ACC112 (cell line): ENCODE measurements at regions not wholly inside any gene's neighbourhood (a gene's known extent, or its start where the extent isn't known, plus 50 kb on each side); places are given as distances from the start of the nearest gene placed in this dataset.

Experiments
- H2AFZ ChIP-seq: fragments of 200-600 bp; sonication (generic); one replicate; pipeline ENCODE4 v1.6.0; 2017; ENCODE audit warnings: antibody characterized with exemption, low read length; ENCODE audit not compliant: unreplicated experiment
- H3K27ac ChIP-seq: fragments of 200-600 bp; sonication (generic); 2 replicates; pipeline ENCODE4 v1.5.1; 2014; ENCODE audit warnings: low read depth, mild to moderate bottlenecking, antibody characterized with exemption, low read length, moderate library complexity
- H3K27me3 ChIP-seq: fragments of 200-600 bp; sonication (generic); 2 replicates; pipeline ENCODE4 v1.6.1; 2014; ENCODE audit warnings: mild to moderate bottlenecking, antibody characterized with exemption, low read length, moderate library complexity, mixed read lengths; ENCODE audit not compliant: insufficient read depth
- H3K36me3 ChIP-seq: fragments of 200-600 bp; sonication (generic); 2 replicates; pipeline ENCODE4 v1.6.1; 2016; ENCODE audit warnings: mild to moderate bottlenecking, antibody characterized with exemption, low read length, moderate library complexity, mixed read lengths; ENCODE audit not compliant: insufficient read depth
- H3K4me1 ChIP-seq: fragments of 200-600 bp; sonication (generic); one replicate; pipeline ENCODE4 v1.6.1; 2016; ENCODE audit warnings: low read length, mixed read lengths; ENCODE audit not compliant: insufficient read depth, unreplicated experiment, control insufficient read depth
- H3K4me3 ChIP-seq: fragments of 200-600 bp; sonication (generic); 2 replicates; pipeline ENCODE4 v1.5.1; 2014; ENCODE audit warnings: mild to moderate bottlenecking, low read depth, low read length
- H3K79me2 ChIP-seq: fragments of 200-600 bp; sonication (generic); one replicate; pipeline ENCODE4 v1.6.0; 2016; ENCODE audit warnings: low read length; ENCODE audit not compliant: control insufficient read depth, unreplicated experiment, insufficient read depth

GRCh38 chr13:87287721-87288120, 383.4 kb upstream of the SLITRK5 start:
- Histone ChIP-seq H3K79me2 (no peaks in the 10 kb centered on the region), H3K27me3 (no peaks in the 10 kb centered on the region), H2AFZ (no peak overlapping the region), H3K27ac (no peak overlapping the region), H3K4me1 (no peaks in the 10 kb centered on the region), H3K36me3 (no peaks in the 10 kb centered on the region), H3K4me3 (no peak overlapping the region)

GRCh38 chr13:87295636-87296035, 375.5 kb upstream of the SLITRK5 start:
- Histone ChIP-seq H3K79me2 (no peaks in the 10 kb centered on the region), H3K4me3 (no peak overlapping the region), H2AFZ (no peak overlapping the region), H3K27me3 (no peaks in the 10 kb centered on the region), H3K27ac (no peak overlapping the region), H3K4me1 (no peaks in the 10 kb centered on the region), H3K36me3 (no peaks in the 10 kb centered on the region)

GRCh38 chr13:87302034-87302433, 369.1 kb upstream of the SLITRK5 start:
- H3K4me3 ChIP-seq, result no peak overlapping the region
- H3K4me1 ChIP-seq, result no peaks in the 10 kb centered on the region
- no peak overlapping the region for H3K27ac ChIP-seq
- H3K27me3 ChIP-seq, result no peaks in the 10 kb centered on the region
- H3K79me2 ChIP-seq, result no peaks in the 10 kb centered on the region
- H3K36me3 ChIP-seq, result no peaks in the 10 kb centered on the region
- H2AFZ ChIP-seq, result no peak overlapping the region

- no peaks in the 10 kb centered on the region for H3K27me3 ChIP-seq
- no peaks in the 10 kb centered on the region for H3K79me2 ChIP-seq
- no peaks in the 10 kb centered on the region for H3K4me1 ChIP-seq
- no peak overlapping the region for H3K27ac ChIP-seq
- no peak overlapping the region for H2AFZ ChIP-seq
- no peaks in the 10 kb centered on the region for H3K36me3 ChIP-seq
- H3K4me3 ChIP-seq, result no peak overlapping the region
Observed at GRCh38 chr13:87302931-87303330, 368.2 kb upstream of the SLITRK5 start.

- no peaks in the 10 kb centered on the region for H3K79me2 ChIP-seq
- H3K27me3 ChIP-seq, result no peaks in the 10 kb centered on the region
- H3K36me3 ChIP-seq, result no peaks in the 10 kb centered on the region
- H3K27ac ChIP-seq, result no peak overlapping the region
- H3K4me3 ChIP-seq, result no peak overlapping the region
- no peaks in the 10 kb centered on the region for H3K4me1 ChIP-seq
- H2AFZ ChIP-seq, result no peak overlapping the region
Observed at GRCh38 chr13:87311165-87311564, 360.0 kb upstream of the SLITRK5 start.

GRCh38 chr13:87314822-87315221, 356.3 kb upstream of the SLITRK5 start:
- Histone ChIP-seq H3K36me3 (no peaks in the 10 kb centered on the region), H3K27ac (no peak overlapping the region), H2AFZ (no peak overlapping the region), H3K4me1 (no peaks in the 10 kb centered on the region), H3K27me3 (no peaks in the 10 kb centered on the region), H3K79me2 (no peaks in the 10 kb centered on the region), H3K4me3 (no peak overlapping the region)

GRCh38 chr13:87322386-87322785, 348.8 kb upstream of the SLITRK5 start:
- no peak overlapping the region for H3K4me3 ChIP-seq
- no peaks in the 10 kb centered on the region for H3K79me2 ChIP-seq
- no peaks in the 10 kb centered on the region for H3K27me3 ChIP-seq
- H2AFZ ChIP-seq, result no peak overlapping the region
- H3K36me3 ChIP-seq, result no peaks in the 10 kb centered on the region
- H3K4me1 ChIP-seq, result no peaks in the 10 kb centered on the region
- H3K27ac ChIP-seq, result no peak overlapping the region

GRCh38 chr13:87324558-87324957, 346.6 kb upstream of the SLITRK5 start:
- H3K4me3 ChIP-seq, result no peak overlapping the region
- H3K27ac ChIP-seq, result no peak overlapping the region
- H3K27me3 ChIP-seq, result no peaks in the 10 kb centered on the region
- H3K79me2 ChIP-seq, result no peaks in the 10 kb centered on the region
- H2AFZ ChIP-seq, result no peak overlapping the region
- no peaks in the 10 kb centered on the region for H3K4me1 ChIP-seq
- H3K36me3 ChIP-seq, result no peaks in the 10 kb centered on the region

GRCh38 chr13:87331178-87331577, 340.0 kb upstream of the SLITRK5 start:
- H2AFZ ChIP-seq, result no peak overlapping the region
- H3K4me1 ChIP-seq, result no peaks in the 10 kb centered on the region
- no peak overlapping the region for H3K4me3 ChIP-seq
- H3K79me2 ChIP-seq, result no peaks in the 10 kb centered on the region
- H3K27me3 ChIP-seq, result no peaks in the 10 kb centered on the region
- no peaks in the 10 kb centered on the region for H3K36me3 ChIP-seq
- H3K27ac ChIP-seq, result no peak overlapping the region

GRCh38 chr13:87333599-87333998, 337.6 kb upstream of the SLITRK5 start:
- Histone ChIP-seq H2AFZ (no peak overlapping the region), H3K4me3 (no peak overlapping the region), H3K27me3 (no peaks in the 10 kb centered on the region), H3K27ac (no peak overlapping the region), H3K4me1 (no peaks in the 10 kb centered on the region), H3K36me3 (no peaks in the 10 kb centered on the region), H3K79me2 (no peaks in the 10 kb centered on the region)

GRCh38 chr13:87334176-87334575, 337.0 kb upstream of the SLITRK5 start:
- Histone ChIP-seq H3K79me2 (no peaks in the 10 kb centered on the region), H3K4me3 (no peak overlapping the region), H3K4me1 (no peaks in the 10 kb centered on the region), H3K27me3 (no peaks in the 10 kb centered on the region), H3K36me3 (no peaks in the 10 kb centered on the region), H3K27ac (no peak overlapping the region), H2AFZ (no peak overlapping the region)
